Prostate gland (tissue), 2 donors: ENCODE measurements at regions not wholly inside any gene's neighbourhood (a gene's known extent, or its start where the extent isn't known, plus 50 kb on each side); places are given as distances from the start of the nearest gene placed in this dataset.

Source experiments
- DNase-seq: peaks from one replicate; pipeline ENCODE4 v3.0.0-alpha.2; 2019; ENCODE audit warnings: low spot score
- H3K27ac ChIP-seq, 2 donors: fragments of 200-600 bp; sonication (generic); 2 replicates each; pipeline ENCODE4 v1.5.1; 2017 to 2019
- H3K27me3 ChIP-seq: fragments of 200-600 bp; sonication (generic); replicated peaks from 2 replicates; pipeline ENCODE4 v1.5.1; 2019; ENCODE audit not compliant: insufficient read depth
- H3K36me3 ChIP-seq, 2 donors: fragments of 200-600 bp; sonication (generic); 1 replicate in 1 of 2; 2 replicates in 1 of 2; pipeline versions ENCODE4 v1.5.1 to v1.8.1; 2017 to 2019
- H3K4me1 ChIP-seq: fragments of 200-600 bp; sonication (generic); replicated peaks from 2 replicates; pipeline ENCODE4 v1.5.1; 2019
- H3K4me3 ChIP-seq, 2 donors: fragments of 200-600 bp; sonication (generic); 2 replicates each; pipeline ENCODE4 v1.5.1; 2017 to 2019
- H3K9me3 ChIP-seq: fragments of 200-600 bp; sonication (generic); 2 replicates; pipeline ENCODE4 v1.5.1; 2017
- POLR2A ChIP-seq: fragments of 450-650 bp; IDR thresholded peaks from one replicate; pipeline ENCODE4 v1.6.1; 2016; ENCODE audit warnings: antibody characterized with exemption, mild to moderate bottlenecking
- POLR2AphosphoS5 ChIP-seq: sonication (generic); formaldehyde crosslinking; IDR thresholded peaks from one replicate; pipeline ENCODE4 v1.6.1; 2017; ENCODE audit warnings: antibody characterized with exemption
- WGBS: methylation state at CpG from one replicate; pipeline ENCODE4 v1.1.5; 2018; 5-methylcytosine and 5-hydroxymethylcytosine counted together
- intact Hi-C: fragments of 100-400 bp; cut with DNase I; formaldehyde crosslinking; loops from one replicate; pipeline ENCODE4 v1.14.2; 2022
- TF ChIP-seq, protein P1 (sequence below), 4 experiments: fragments of 200-600 bp in 2 of 4; fragments of 450-650 bp in 2 of 4; sonication (generic) in 2 of 4; IDR thresholded peaks; 1 replicate in 3 of 4; 2 replicates in 1 of 4; pipeline ENCODE4 v1.5.1; 2016 to 2019; ENCODE audit warnings: antibody characterized with exemption in 4 of 4, mild to moderate bottlenecking in 2 of 4, moderate library complexity in 2 of 4

DNA sequence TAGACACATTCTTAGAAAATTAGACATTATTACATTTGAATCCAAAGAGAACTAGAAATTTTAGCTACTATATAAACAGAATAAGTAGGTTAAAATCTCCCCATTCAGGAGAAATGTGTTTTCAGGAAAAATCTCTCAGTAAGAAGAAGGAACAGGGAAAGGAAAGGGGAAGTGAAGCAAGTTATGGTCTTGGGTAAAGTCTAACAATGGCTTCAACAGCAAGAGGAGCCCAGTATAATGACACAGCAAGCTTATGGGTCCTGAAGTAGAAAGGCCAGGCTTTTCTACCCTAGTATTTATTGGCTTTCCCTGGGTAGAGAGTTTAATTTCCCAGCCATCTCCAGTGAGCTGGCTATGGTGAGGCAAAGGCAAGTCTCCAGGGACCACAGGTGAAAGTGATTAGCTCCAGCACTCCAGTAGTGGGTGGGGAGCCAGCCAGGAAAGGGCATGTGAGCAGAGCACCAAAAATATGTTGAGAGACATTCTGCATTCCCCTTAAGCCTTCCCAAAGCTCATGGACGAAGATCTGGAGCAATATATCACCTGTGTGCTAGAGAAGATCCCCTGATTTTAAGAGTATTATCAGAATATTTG lies 981.7 kb downstream of the NR2F1-AS1 start:
- no peaks in the 10 kb centered on the region for H3K27me3 ChIP-seq
- DNase-seq, result no peak
- H3K4me1 ChIP-seq, result no peaks in the 10 kb centered on the region
- no peak overlapping the region for H3K4me3 ChIP-seq
- H3K9me3 ChIP-seq, result no peaks in the 10 kb centered on the region
- 71% methylated on average over 1 of the region's 1 CpG for WGBS
- no peaks in the 10 kb centered on the region for H3K36me3 ChIP-seq
- no peak overlapping the region for H3K27ac ChIP-seq
- TF ChIP-seq POLR2A (no peak), POLR2AphosphoS5 (no peak)
- TF ChIP-seq, protein P1, sequence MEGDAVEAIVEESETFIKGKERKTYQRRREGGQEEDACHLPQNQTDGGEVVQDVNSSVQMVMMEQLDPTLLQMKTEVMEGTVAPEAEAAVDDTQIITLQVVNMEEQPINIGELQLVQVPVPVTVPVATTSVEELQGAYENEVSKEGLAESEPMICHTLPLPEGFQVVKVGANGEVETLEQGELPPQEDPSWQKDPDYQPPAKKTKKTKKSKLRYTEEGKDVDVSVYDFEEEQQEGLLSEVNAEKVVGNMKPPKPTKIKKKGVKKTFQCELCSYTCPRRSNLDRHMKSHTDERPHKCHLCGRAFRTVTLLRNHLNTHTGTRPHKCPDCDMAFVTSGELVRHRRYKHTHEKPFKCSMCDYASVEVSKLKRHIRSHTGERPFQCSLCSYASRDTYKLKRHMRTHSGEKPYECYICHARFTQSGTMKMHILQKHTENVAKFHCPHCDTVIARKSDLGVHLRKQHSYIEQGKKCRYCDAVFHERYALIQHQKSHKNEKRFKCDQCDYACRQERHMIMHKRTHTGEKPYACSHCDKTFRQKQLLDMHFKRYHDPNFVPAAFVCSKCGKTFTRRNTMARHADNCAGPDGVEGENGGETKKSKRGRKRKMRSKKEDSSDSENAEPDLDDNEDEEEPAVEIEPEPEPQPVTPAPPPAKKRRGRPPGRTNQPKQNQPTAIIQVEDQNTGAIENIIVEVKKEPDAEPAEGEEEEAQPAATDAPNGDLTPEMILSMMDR (IDR thresholded peaks at IDR 0.05), result no peak
- intact Hi-C loops, result no loop called here

DNA sequence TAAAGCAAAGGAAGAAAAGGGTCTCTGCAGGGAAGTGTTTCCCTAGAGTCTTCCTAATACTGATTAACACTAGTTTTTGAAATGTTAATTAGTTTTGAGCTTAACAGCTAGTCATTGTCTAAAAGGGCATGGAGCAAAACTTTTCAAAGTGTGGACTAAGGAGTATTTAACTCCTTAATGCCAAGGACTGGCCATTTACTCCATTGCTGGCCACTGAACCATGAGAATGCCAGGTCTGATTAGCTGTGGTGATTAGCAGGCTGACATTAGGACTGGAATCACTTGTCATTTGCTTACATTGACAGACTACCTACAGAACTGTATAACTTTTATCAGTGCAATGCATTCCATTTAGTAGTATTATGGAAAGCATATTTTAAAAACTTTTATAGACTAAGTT lies 987.0 kb downstream of the NR2F1-AS1 start:
- DNase-seq, result no peak
- TF ChIP-seq POLR2AphosphoS5, result no peak
- TF ChIP-seq POLR2A, result no peak
- TF ChIP-seq, protein P1 (IDR thresholded peaks at IDR 0.05), result no peak
- H3K4me1 ChIP-seq, result no peaks in the 10 kb centered on the region
- H3K27ac ChIP-seq, result no peak overlapping the region
- no peaks in the 10 kb centered on the region for H3K36me3 ChIP-seq
- intact Hi-C loops, result no loop called here
- no peak overlapping the region for H3K4me3 ChIP-seq
- H3K27me3 ChIP-seq, result no peaks in the 10 kb centered on the region
- no peaks in the 10 kb centered on the region for H3K9me3 ChIP-seq

DNA sequence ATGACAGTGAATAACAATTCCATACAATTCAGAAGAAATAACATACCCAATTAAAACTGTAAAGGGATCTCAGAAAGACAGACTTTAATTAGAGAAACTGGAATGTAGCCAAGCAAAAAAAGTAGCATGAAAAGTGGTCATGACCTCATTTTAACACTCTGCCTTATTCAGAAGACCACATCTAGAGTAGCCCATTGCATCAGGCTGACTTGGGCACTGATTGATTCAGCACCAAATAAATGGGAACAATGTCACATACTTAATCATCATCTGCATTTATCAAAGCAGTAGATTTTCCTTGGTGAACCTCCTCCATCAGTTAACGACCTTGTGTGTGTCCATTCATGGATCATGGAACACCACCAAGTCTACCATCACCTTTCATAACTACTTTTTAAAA lies 992.1 kb downstream of the NR2F1-AS1 start:
- Histone ChIP-seq H3K4me1 (no peaks in the 10 kb centered on the region), H3K4me3 (no peak overlapping the region), H3K27me3 (no peaks in the 10 kb centered on the region), H3K36me3 (no peaks in the 10 kb centered on the region), H3K9me3 (no peaks in the 10 kb centered on the region), H3K27ac (no peak overlapping the region)
- DNase-seq, result no peak
- TF ChIP-seq, protein P1 (IDR thresholded peaks at IDR 0.05), result no peak
- TF ChIP-seq POLR2A (no peak), POLR2AphosphoS5 (no peak)
- 65% methylated on average over 1 of the region's 1 CpG for WGBS
- intact Hi-C loops, result no loop called here

DNA sequence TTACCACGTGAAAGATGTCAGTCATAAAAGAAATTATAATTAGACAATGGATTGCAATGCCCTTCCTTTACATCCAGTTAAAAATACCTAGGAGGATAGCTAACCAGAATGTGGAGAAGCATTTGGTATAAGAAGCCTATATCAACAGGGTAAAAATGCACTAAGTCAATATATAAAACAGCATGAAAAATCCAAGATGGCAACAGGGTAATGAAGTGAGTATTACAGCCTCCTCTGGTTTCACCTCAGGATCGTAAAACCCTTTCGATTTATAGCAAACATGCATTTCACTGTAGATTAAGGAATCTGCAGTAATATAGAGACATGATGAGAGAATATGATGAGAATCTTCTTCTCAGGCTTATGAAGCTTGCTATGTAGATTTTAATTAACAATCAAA lies 999.3 kb downstream of the NR2F1-AS1 start:
- WGBS, result 61% methylated on average over 3 of the region's 3 CpGs
- H3K27me3 ChIP-seq, result no peaks in the 10 kb centered on the region
- H3K9me3 ChIP-seq, result no peaks in the 10 kb centered on the region
- no peaks in the 10 kb centered on the region for H3K36me3 ChIP-seq
- no peaks in the 10 kb centered on the region for H3K4me1 ChIP-seq
- H3K4me3 ChIP-seq, result no peak overlapping the region
- DNase-seq, result no peak
- no peak overlapping the region for H3K27ac ChIP-seq
- TF ChIP-seq POLR2AphosphoS5 (no peak), POLR2A (no peak)
- TF ChIP-seq, protein P1 (IDR thresholded peaks at IDR 0.05), result no peak
- intact Hi-C loops, result no loop called here

DNA sequence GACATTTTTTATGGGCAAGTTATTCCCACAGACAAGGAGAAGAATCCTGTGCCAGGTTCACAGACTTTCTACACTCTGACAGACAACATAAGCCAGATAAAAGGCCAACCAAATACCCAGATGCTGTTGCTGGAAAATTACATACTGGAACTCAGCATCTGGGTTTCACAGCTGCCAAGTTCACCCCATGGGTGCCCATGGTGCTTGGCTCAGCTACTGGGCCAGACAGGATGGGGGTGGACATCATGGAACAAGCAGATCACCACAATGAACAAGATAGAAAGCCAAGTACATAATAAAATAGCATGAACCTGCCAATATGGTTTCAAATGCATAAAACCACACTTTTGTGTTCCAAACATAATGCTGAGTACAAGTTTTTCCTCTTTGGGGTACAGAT lies 999.8 kb downstream of the NR2F1-AS1 start:
- no peak overlapping the region for H3K27ac ChIP-seq
- H3K36me3 ChIP-seq, result no peaks in the 10 kb centered on the region
- H3K4me3 ChIP-seq, result no peak overlapping the region
- H3K27me3 ChIP-seq, result no peaks in the 10 kb centered on the region
- no peaks in the 10 kb centered on the region for H3K4me1 ChIP-seq
- TF ChIP-seq, protein P1 (IDR thresholded peaks at IDR 0.05), result no peak
- TF ChIP-seq POLR2AphosphoS5 (no peak), POLR2A (no peak)
- DNase-seq, result no peak
- intact Hi-C loops, result no loop called here
- H3K9me3 ChIP-seq, result no peaks in the 10 kb centered on the region
